Suprapubic skin (tissue), 4 donors: ENCODE measurements at regions not wholly inside any gene's neighbourhood (a gene's known extent, or its start where the extent isn't known, plus 50 kb on each side); places are given as distances from the start of the nearest gene placed in this dataset.

Experiments used
- DNase-seq, 2 donors: peaks; one replicate each; pipeline ENCODE4 v3.0.0-alpha.2; 2019; ENCODE audit warnings: low spot score in 2 of 2
- H3K27ac ChIP-seq: fragments of 200-600 bp; sonication (generic); one replicate; pipeline ENCODE4 v1.5.1; 2019
- H3K27me3 ChIP-seq: fragments of 200-600 bp; sonication (generic); one replicate; pipeline ENCODE4 v1.5.1; 2019
- H3K36me3 ChIP-seq: fragments of 200-600 bp; sonication (generic); one replicate; pipeline ENCODE4 v1.5.1; 2019
- H3K4me1 ChIP-seq: fragments of 200-600 bp; sonication (generic); one replicate; pipeline ENCODE4 v1.5.1; 2019
- H3K4me3 ChIP-seq: fragments of 200-600 bp; sonication (generic); one replicate; pipeline ENCODE4 v1.5.1; 2019; ENCODE audit warnings: mild to moderate bottlenecking
- H3K9me3 ChIP-seq: fragments of 200-600 bp; sonication (generic); one replicate; pipeline ENCODE4 v1.5.1; 2019
- CTCF ChIP-seq, 2 donors: fragments of 200-600 bp in 1 of 2; fragments of 450-650 bp in 1 of 2; sonication (generic) in 1 of 2; IDR thresholded peaks; one replicate each; pipeline ENCODE4 v1.5.1; 2016 to 2019; ENCODE audit warnings: antibody characterized with exemption in 2 of 2, mild to moderate bottlenecking in 1 of 2, moderate library complexity in 1 of 2
- EP300 ChIP-seq: sonication (generic); formaldehyde crosslinking; IDR thresholded peaks from one replicate; pipeline ENCODE4 v1.6.1; 2017; ENCODE audit warnings: antibody characterized with exemption
- POLR2A ChIP-seq, 2 donors: fragments of 450-650 bp; IDR thresholded peaks; one replicate each; pipeline ENCODE4 v1.6.1; 2017; ENCODE audit warnings: antibody characterized with exemption in 2 of 2, mild to moderate bottlenecking in 2 of 2, moderate library complexity in 2 of 2
- POLR2AphosphoS5 ChIP-seq, 3 donors: sonication (generic); formaldehyde crosslinking; IDR thresholded peaks; one replicate each; pipeline ENCODE4 v1.6.1; 2017; ENCODE audit warnings: antibody characterized with exemption in 3 of 3
- WGBS: methylation state at CpG from one replicate; pipeline ENCODE4 v1.1.5; 2018; 5-methylcytosine and 5-hydroxymethylcytosine counted together

- 65% methylated on average over 5 of the region's 5 CpGs for WGBS
- Histone ChIP-seq H3K27me3 (peaks cover 11% of the 10 kb centered on the region), H3K4me3 (no peak overlapping the region), H3K27ac (no peak overlapping the region), H3K36me3 (no peaks in the 10 kb centered on the region), H3K9me3 (no peaks in the 10 kb centered on the region), H3K4me1 (no peaks in the 10 kb centered on the region)
- DNase-seq: no peak
- TF ChIP-seq CTCF (IDR thresholded peaks at IDR 0.05) (no peak), POLR2A (IDR thresholded peaks at IDR 0.05) (no peak)
These were observed 91.1 kb upstream of the TPM1 start for GRCh38 chr15:62951481-62951880.

- H3K4me3 ChIP-seq: no peak overlapping the region
- DNase-seq: no peak
- peaks cover 11% of the 10 kb centered on the region for H3K27me3 ChIP-seq
- TF ChIP-seq POLR2AphosphoS5 (IDR thresholded peaks at IDR 0.05) (no peak), CTCF (IDR thresholded peaks at IDR 0.05) (no peak), POLR2A (IDR thresholded peaks at IDR 0.05) (no peak), EP300 (no peak)
- H3K9me3 ChIP-seq: no peaks in the 10 kb centered on the region
- no peaks in the 10 kb centered on the region for H3K4me1 ChIP-seq
- 52% methylated on average over 29 of the region's 29 CpGs for WGBS
- no peak overlapping the region for H3K27ac ChIP-seq
- no peaks in the 10 kb centered on the region for H3K36me3 ChIP-seq
These were observed 89.5 kb upstream of the TPM1 start for GRCh38 chr15:62953021-62953420.

- no peak for DNase-seq
- Histone ChIP-seq H3K4me3 (no peak overlapping the region), H3K27me3 (peaks cover 11% of the 10 kb centered on the region), H3K4me1 (peaks cover 3% of the 10 kb centered on the region), H3K36me3 (no peaks in the 10 kb centered on the region), H3K9me3 (no peaks in the 10 kb centered on the region), H3K27ac (no peak overlapping the region)
- TF ChIP-seq POLR2A (IDR thresholded peaks at IDR 0.05) (no peak), EP300 (no peak), CTCF (IDR thresholded peaks at IDR 0.05) (no peak), POLR2AphosphoS5 (IDR thresholded peaks at IDR 0.05) (no peak)
- 94% methylated on average over 24 of the region's 24 CpGs for WGBS
These were observed 89.0 kb upstream of the TPM1 start for GRCh38 chr15:62953496-62954045.

GRCh38 chr15:62957130-62957529 lies 85.4 kb upstream of the TPM1 start:
- WGBS: 77% methylated on average over 6 of the region's 6 CpGs
- H3K4me1 ChIP-seq: peaks cover 7% of the 10 kb centered on the region
- no peak for DNase-seq
- no peak for TF ChIP-seq CTCF (IDR thresholded peaks at IDR 0.05)
- TF ChIP-seq EP300: no peak
- TF ChIP-seq POLR2AphosphoS5 (IDR thresholded peaks at IDR 0.05): no peak
- TF ChIP-seq POLR2A (IDR thresholded peaks at IDR 0.05): no peak
- no peak overlapping the region for H3K27ac ChIP-seq
- no peaks in the 10 kb centered on the region for H3K36me3 ChIP-seq
- no peak overlapping the region for H3K4me3 ChIP-seq
- H3K9me3 ChIP-seq: no peaks in the 10 kb centered on the region
- H3K27me3 ChIP-seq: peaks cover 4% of the 10 kb centered on the region

- Histone ChIP-seq H3K27ac (no peak overlapping the region), H3K4me3 (no peak overlapping the region), H3K9me3 (no peaks in the 10 kb centered on the region), H3K4me1 (peaks cover 7% of the 10 kb centered on the region), H3K36me3 (no peaks in the 10 kb centered on the region), H3K27me3 (no peaks in the 10 kb centered on the region)
- 68% methylated on average over 7 of the region's 7 CpGs for WGBS
- TF ChIP-seq CTCF (IDR thresholded peaks at IDR 0.05) (no peak), EP300 (no peak), POLR2A (IDR thresholded peaks at IDR 0.05) (no peak), POLR2AphosphoS5 (IDR thresholded peaks at IDR 0.05) (no peak)
- DNase-seq: no peak
These were observed 83.8 kb upstream of the TPM1 start for GRCh38 chr15:62958528-62959363.
